GM12873 (cell line): ENCODE measurements at regions not wholly inside any gene's neighbourhood (a gene's known extent, or its start where the extent isn't known, plus 50 kb on each side); places are given as distances from the start of the nearest gene placed in this dataset.

Experiments used
- CTCF ChIP-seq: IDR thresholded peaks from 2 replicates; pipeline ENCODE4 v1.5.1; 2012; ENCODE audit warnings: low read depth, mild to moderate bottlenecking, moderate library complexity, low read length, control low read depth; ENCODE audit not compliant: insufficient read depth; ENCODE audit errors: missing control alignments

GRCh38 chr3:144177649-144178048 is 206.0 kb downstream of the DIPK2A start:
- TF ChIP-seq CTCF = no peak

GRCh38 chr3:144178607-144179006 is 207.0 kb downstream of the DIPK2A start:
- no peak for TF ChIP-seq CTCF

- no peak for TF ChIP-seq CTCF
Measured at GRCh38 chr3:144181062-144181461, 209.4 kb downstream of the DIPK2A start.

GRCh38 chr3:144182501-144182900 is 210.9 kb downstream of the DIPK2A start:
- no peak for TF ChIP-seq CTCF

DNA sequence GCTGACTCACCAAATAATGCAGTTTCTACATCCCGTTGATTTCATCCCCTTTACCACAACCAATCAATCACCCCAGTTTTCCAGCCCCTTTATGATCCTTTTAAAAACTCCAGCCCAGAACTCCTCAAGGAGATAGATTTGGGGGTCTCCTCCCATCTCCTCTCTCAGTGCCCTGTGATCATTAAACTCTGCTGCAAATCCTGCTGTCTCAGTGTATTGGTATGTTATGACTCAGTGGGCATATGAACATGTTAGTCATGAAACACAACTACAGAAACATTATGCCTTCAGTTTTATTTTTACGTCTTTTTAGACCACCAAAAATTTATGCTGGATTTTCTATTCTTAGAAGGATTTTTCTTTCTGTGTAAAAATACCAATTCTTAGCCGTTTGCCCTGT is 213.7 kb downstream of the DIPK2A start:
- TF ChIP-seq CTCF = no peak

GRCh38 chr3:144187531-144188210 is 216.0 kb downstream of the DIPK2A start:
- TF ChIP-seq CTCF = no peak

GRCh38 chr3:144189044-144189443 is 217.4 kb downstream of the DIPK2A start:
- no peak for TF ChIP-seq CTCF
